ENCODE measurements at regions not wholly inside any gene's neighbourhood (a gene's known extent, or its start where the extent isn't known, plus 50 kb on each side); places are given as distances from the start of the nearest gene placed in this dataset.

GRCh38 chr2:147521936-147522335, 322.9 kb upstream of the ACVR2A start:
- Histone ChIP-seq H3K36me3 (ENCODE audit: control insufficient read depth in 1 of 2, insufficient read depth in 2 of 2, low read length in 1 of 2) (no peaks in the 10 kb centered on the region), H3K27ac (ENCODE audit: low read depth in 1 of 2, low read length in 2 of 2) (no peak overlapping the region), H3K4me3 (ENCODE audit: low read length in 2 of 2) (no peak overlapping the region), H3K9me3 (ENCODE audit: control insufficient read depth, low read length) (peaks cover 2% of the 10 kb centered on the region), H3K27me3 (ENCODE audit: control insufficient read depth in 1 of 2, insufficient read depth in 2 of 2, low read length in 1 of 2) (no peaks in the 10 kb centered on the region), H3K4me1 (ENCODE audit: control insufficient read depth in 1 of 2, insufficient read depth in 2 of 2, low read length in 2 of 2) (no peaks in the 10 kb centered on the region)
- ATAC-seq (ENCODE audit: low FRiP score) (no peak), DNase-seq (no peak)
- intact Hi-C loops (cut with DNase I) = no loop called here
- WGBS, 2 donors = 80 to 91% methylated on average over 3 of the region's 3 CpGs

- ATAC-seq (ENCODE audit: low FRiP score) = no peak
- Histone ChIP-seq H3K4me1 (ENCODE audit: control insufficient read depth in 1 of 2, insufficient read depth in 2 of 2, low read length in 2 of 2) (no peaks in the 10 kb centered on the region), H3K36me3 (ENCODE audit: control insufficient read depth in 1 of 2, insufficient read depth in 2 of 2, low read length in 1 of 2) (no peaks in the 10 kb centered on the region), H3K27me3 (ENCODE audit: control insufficient read depth in 1 of 2, insufficient read depth in 2 of 2, low read length in 1 of 2) (no peaks in the 10 kb centered on the region), H3K4me3 (ENCODE audit: low read length in 2 of 2) (no peak overlapping the region), H3K27ac (ENCODE audit: low read depth in 1 of 2, low read length in 2 of 2) (no peak overlapping the region), H3K9me3 (ENCODE audit: control insufficient read depth, low read length) (peaks cover 2% of the 10 kb centered on the region)
- no peak for DNase-seq
- 81 to 84% methylated on average over 3 of the region's 3 CpGs for WGBS, 2 donors
- intact Hi-C loops (cut with DNase I) = no loop called here
Observed at GRCh38 chr2:147520817-147521216, 324.0 kb upstream of the ACVR2A start.

- Histone ChIP-seq H3K9me3 (ENCODE audit: control insufficient read depth, low read length) (peaks cover 2% of the 10 kb centered on the region), H3K27ac (ENCODE audit: low read depth in 1 of 2, low read length in 2 of 2) (no peak overlapping the region), H3K27me3 (ENCODE audit: control insufficient read depth in 1 of 2, insufficient read depth in 2 of 2, low read length in 1 of 2) (no peaks in the 10 kb centered on the region), H3K36me3 (ENCODE audit: control insufficient read depth in 1 of 2, insufficient read depth in 2 of 2, low read length in 1 of 2) (no peaks in the 10 kb centered on the region), H3K4me1 (ENCODE audit: control insufficient read depth in 1 of 2, insufficient read depth in 2 of 2, low read length in 2 of 2) (no peaks in the 10 kb centered on the region), H3K4me3 (ENCODE audit: low read length in 2 of 2) (no peak overlapping the region)
- no peak for DNase-seq
- intact Hi-C loops (cut with DNase I) = no loop called here
- no peak for ATAC-seq (ENCODE audit: low FRiP score)
- WGBS, 2 donors = 85 to 88% methylated on average over 2 of the region's 2 CpGs
Observed at GRCh38 chr2:147519178-147519577, 325.7 kb upstream of the ACVR2A start.

- ATAC-seq (ENCODE audit: low FRiP score) = no peak
- Histone ChIP-seq H3K9me3 (ENCODE audit: control insufficient read depth, low read length) (no peaks in the 10 kb centered on the region), H3K27me3 (ENCODE audit: control insufficient read depth in 1 of 2, insufficient read depth in 2 of 2, low read length in 1 of 2) (no peaks in the 10 kb centered on the region), H3K4me1 (ENCODE audit: control insufficient read depth in 1 of 2, insufficient read depth in 2 of 2, low read length in 2 of 2) (no peaks in the 10 kb centered on the region), H3K4me3 (ENCODE audit: low read length in 2 of 2) (no peak overlapping the region), H3K36me3 (ENCODE audit: control insufficient read depth in 1 of 2, insufficient read depth in 2 of 2, low read length in 1 of 2) (no peaks in the 10 kb centered on the region), H3K27ac (ENCODE audit: low read depth in 1 of 2, low read length in 2 of 2) (no peak overlapping the region)
- 88 to 91% methylated on average over 1 of the region's 1 CpG for WGBS, 2 donors
- no peak for DNase-seq
- intact Hi-C loops (cut with DNase I) = no loop called here
Observed at GRCh38 chr2:147515213-147515612, 329.6 kb upstream of the ACVR2A start.

- Histone ChIP-seq H3K4me3 (ENCODE audit: low read length in 2 of 2) (no peak overlapping the region), H3K9me3 (ENCODE audit: control insufficient read depth, low read length) (no peaks in the 10 kb centered on the region), H3K36me3 (ENCODE audit: control insufficient read depth in 1 of 2, insufficient read depth in 2 of 2, low read length in 1 of 2) (no peaks in the 10 kb centered on the region), H3K27ac (ENCODE audit: low read depth in 1 of 2, low read length in 2 of 2) (no peak overlapping the region), H3K4me1 (ENCODE audit: control insufficient read depth in 1 of 2, insufficient read depth in 2 of 2, low read length in 2 of 2) (no peaks in the 10 kb centered on the region), H3K27me3 (ENCODE audit: control insufficient read depth in 1 of 2, insufficient read depth in 2 of 2, low read length in 1 of 2) (no peaks in the 10 kb centered on the region)
- no peak for DNase-seq
- intact Hi-C loops (cut with DNase I) = no loop called here
- ATAC-seq (ENCODE audit: low FRiP score) = no peak
- WGBS, 2 donors = 61 to 63% methylated on average over 5 of the region's 5 CpGs
Observed at GRCh38 chr2:147512206-147512605, 332.6 kb upstream of the ACVR2A start.

GRCh38 chr2:147511491-147511948, 333.3 kb upstream of the ACVR2A start:
- DNase-seq (peak; percentile 67 to 76), ATAC-seq (ENCODE audit: low FRiP score) (peak; percentile 77)
- Histone ChIP-seq H3K27ac (ENCODE audit: low read depth in 1 of 2, low read length in 2 of 2) (no peak overlapping the region), H3K27me3 (ENCODE audit: control insufficient read depth in 1 of 2, insufficient read depth in 2 of 2, low read length in 1 of 2) (no peaks in the 10 kb centered on the region), H3K9me3 (ENCODE audit: control insufficient read depth, low read length) (no peaks in the 10 kb centered on the region), H3K4me3 (ENCODE audit: low read length in 2 of 2) (no peak overlapping the region), H3K4me1 (ENCODE audit: control insufficient read depth in 1 of 2, insufficient read depth in 2 of 2, low read length in 2 of 2) (no peaks in the 10 kb centered on the region), H3K36me3 (ENCODE audit: control insufficient read depth in 1 of 2, insufficient read depth in 2 of 2, low read length in 1 of 2) (no peaks in the 10 kb centered on the region)
- intact Hi-C loops (cut with DNase I) = no loop called here
- 16% methylated on average over 6 of the region's 6 CpGs for WGBS, 2 donors

- no peak for ATAC-seq (ENCODE audit: low FRiP score)
- intact Hi-C loops (cut with DNase I) = no loop called here
- Histone ChIP-seq H3K27me3 (ENCODE audit: control insufficient read depth in 1 of 2, insufficient read depth in 2 of 2, low read length in 1 of 2) (no peaks in the 10 kb centered on the region), H3K9me3 (ENCODE audit: control insufficient read depth, low read length) (no peaks in the 10 kb centered on the region), H3K4me3 (ENCODE audit: low read length in 2 of 2) (no peak overlapping the region), H3K36me3 (ENCODE audit: control insufficient read depth in 1 of 2, insufficient read depth in 2 of 2, low read length in 1 of 2) (no peaks in the 10 kb centered on the region), H3K27ac (ENCODE audit: low read depth in 1 of 2, low read length in 2 of 2) (no peak overlapping the region), H3K4me1 (ENCODE audit: control insufficient read depth in 1 of 2, insufficient read depth in 2 of 2, low read length in 2 of 2) (no peaks in the 10 kb centered on the region)
- no peak for DNase-seq
Observed at GRCh38 chr2:147509821-147510220, 335.0 kb upstream of the ACVR2A start.

- H3K4me3 ChIP-seq (ENCODE audit: low read length in 2 of 2) = no peak overlapping the region
- no peak overlapping the region for H3K27ac ChIP-seq (ENCODE audit: low read depth in 1 of 2, low read length in 2 of 2)
- H3K4me1 ChIP-seq (ENCODE audit: control insufficient read depth in 1 of 2, insufficient read depth in 2 of 2, low read length in 2 of 2) = no peaks in the 10 kb centered on the region
- WGBS, 2 donors = 97 to 98% methylated on average over 26 to 27 of the region's 27 CpGs
- no peaks in the 10 kb centered on the region for H3K36me3 ChIP-seq (ENCODE audit: control insufficient read depth in 1 of 2, insufficient read depth in 2 of 2, low read length in 1 of 2)
- H3K27me3 ChIP-seq (ENCODE audit: control insufficient read depth in 1 of 2, insufficient read depth in 2 of 2, low read length in 1 of 2) = no peaks in the 10 kb centered on the region
- H3K9me3 ChIP-seq (ENCODE audit: control insufficient read depth, low read length) = no peaks in the 10 kb centered on the region
- DNase-seq = no peak
- intact Hi-C loops (cut with DNase I) = no loop called here
- no peak for ATAC-seq (ENCODE audit: low FRiP score)
Observed at GRCh38 chr2:147506889-147507288, 337.9 kb upstream of the ACVR2A start.

- DNase-seq = no peak
- no peaks in the 10 kb centered on the region for H3K27me3 ChIP-seq (ENCODE audit: control insufficient read depth in 1 of 2, insufficient read depth in 2 of 2, low read length in 1 of 2)
- no peaks in the 10 kb centered on the region for H3K36me3 ChIP-seq (ENCODE audit: control insufficient read depth in 1 of 2, insufficient read depth in 2 of 2, low read length in 1 of 2)
- no peaks in the 10 kb centered on the region for H3K4me1 ChIP-seq (ENCODE audit: control insufficient read depth in 1 of 2, insufficient read depth in 2 of 2, low read length in 2 of 2)
- no peak for ATAC-seq (ENCODE audit: low FRiP score)
- H3K4me3 ChIP-seq (ENCODE audit: low read length in 2 of 2) = no peak overlapping the region
- WGBS, 2 donors = 73 to 83% methylated on average over 3 of the region's 3 CpGs
- no peak overlapping the region for H3K27ac ChIP-seq (ENCODE audit: low read depth in 1 of 2, low read length in 2 of 2)
- H3K9me3 ChIP-seq (ENCODE audit: control insufficient read depth, low read length) = no peaks in the 10 kb centered on the region
- intact Hi-C loops (cut with DNase I) = no loop called here
Observed at GRCh38 chr2:147502711-147503290, 342.0 kb upstream of the ACVR2A start.
